ENCODE measurements at regions not wholly inside any gene's neighbourhood (a gene's known extent, or its start where the extent isn't known, plus 50 kb on each side); places are given as distances from the start of the nearest gene placed in this dataset.
"Not testable (repeated sequence)": the region's sequence is repeated elsewhere in the genome, so short reads cannot be mapped to it uniquely, and the experiment has no call there.

DNA sequence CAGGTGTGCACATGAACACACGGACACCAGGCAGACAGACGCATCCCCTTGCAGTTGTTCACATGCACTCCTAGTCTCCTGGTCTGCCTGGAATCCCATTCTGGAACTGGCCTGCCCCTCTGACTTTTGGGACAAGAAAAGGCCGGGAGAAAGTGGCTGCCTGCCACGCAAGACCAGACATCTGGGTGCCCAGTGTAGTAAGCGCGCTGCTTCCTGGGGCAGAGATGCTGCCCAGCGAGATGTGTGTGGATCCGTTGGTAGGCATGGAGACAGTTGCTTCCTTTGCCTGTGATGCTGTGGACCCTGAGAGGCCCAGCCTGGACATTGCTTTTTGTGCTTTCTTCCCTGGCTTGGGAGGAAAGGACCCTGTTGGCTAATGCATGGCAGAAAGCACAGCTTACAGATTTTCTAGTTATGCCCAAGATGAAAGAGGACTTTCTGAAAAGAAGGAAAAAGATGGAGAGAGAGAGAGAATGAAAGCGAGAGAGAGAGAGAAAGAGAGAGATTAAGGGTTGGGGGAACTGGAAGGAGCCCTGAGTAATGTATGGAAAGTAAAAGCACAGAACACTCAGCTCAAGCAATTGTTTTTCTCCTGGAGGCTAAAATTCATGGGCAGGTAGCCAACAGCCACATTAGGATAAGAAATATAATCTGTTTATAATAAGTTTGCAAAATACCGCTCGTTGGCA lies 235.3 kb downstream of the BCL2L11 start:
- not testable (repeated sequence) for DNase-seq

DNA sequence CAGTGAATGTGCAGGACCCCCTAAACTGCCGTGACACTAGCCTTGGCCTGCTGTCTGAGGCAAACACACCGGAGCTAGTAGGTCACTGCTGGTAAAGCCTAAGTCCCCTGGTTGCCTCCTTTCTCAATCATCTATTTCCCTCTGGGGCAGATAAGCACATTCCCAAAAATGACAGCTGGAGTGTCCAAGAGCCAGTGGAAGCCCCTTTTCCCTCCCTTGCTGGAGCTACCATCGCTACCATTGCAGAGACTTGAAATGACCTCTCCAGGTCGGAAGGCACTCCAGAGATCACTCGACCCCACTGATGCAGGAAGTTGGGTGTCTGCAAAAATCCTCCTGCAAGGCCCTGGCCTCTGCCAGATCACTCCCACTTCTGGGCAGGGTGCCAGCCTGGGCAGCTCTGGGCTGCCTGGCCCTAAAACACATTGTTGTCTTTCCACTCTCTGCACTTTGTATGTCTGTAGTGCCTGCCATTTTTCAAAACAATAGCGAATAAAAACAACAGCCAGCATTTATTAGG lies 235.9 kb downstream of the BCL2L11 start:
- DNase-seq: not testable (repeated sequence)

GRCh38 chr2:111365986-111366640 lies 245.4 kb downstream of the BCL2L11 start:
- DNase-seq: not testable (repeated sequence)

DNA sequence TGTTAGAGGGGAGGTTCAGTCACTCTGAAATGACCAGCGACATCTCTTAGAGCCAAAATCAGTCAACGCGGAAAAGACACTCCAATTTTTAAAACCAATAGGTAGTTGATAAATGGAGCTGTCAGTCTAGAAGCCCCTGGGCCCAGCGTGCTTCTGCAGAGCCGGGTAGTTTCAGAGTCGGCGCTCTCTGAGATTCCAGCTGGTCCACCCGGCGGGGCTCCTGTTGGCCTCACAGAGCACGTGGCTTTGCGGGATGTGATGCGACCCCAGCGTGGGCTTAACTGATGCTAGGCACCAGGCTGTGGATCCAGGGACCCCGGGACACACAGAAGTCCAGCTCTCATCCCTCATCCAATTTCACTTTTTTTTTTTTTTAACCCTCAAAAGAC lies 245.9 kb downstream of the BCL2L11 start:
- DNase-seq: not testable (repeated sequence)

- not testable (repeated sequence) for DNase-seq
These were observed 246.4 kb downstream of the BCL2L11 start for GRCh38 chr2:111367080-111367479.

GRCh38 chr2:111367871-111368270 lies 247.2 kb downstream of the BCL2L11 start:
- DNase-seq: not testable (repeated sequence)

GRCh38 chr2:111368288-111368687 lies 247.6 kb downstream of the BCL2L11 start:
- DNase-seq: not testable (repeated sequence)

DNA sequence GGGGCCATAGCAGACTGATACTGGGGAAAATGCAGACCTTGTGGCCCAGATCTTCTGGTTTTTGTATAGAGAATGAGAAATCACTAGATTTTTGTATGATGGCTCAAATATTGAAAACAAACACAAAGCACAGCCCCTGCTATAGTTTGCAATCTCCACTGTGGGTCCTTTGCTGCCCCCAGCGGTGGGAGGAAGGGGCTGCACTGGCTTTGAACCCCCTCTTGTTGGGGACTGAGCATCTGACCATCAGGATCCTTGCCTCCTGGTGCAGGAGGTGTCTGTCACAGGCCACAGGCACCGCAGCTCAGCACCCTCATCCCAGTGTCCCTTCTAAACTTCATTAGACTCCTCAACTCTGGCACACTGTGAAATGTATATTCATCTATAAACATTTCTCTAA lies 252.3 kb downstream of the BCL2L11 start:
- not testable (repeated sequence) for DNase-seq

DNA sequence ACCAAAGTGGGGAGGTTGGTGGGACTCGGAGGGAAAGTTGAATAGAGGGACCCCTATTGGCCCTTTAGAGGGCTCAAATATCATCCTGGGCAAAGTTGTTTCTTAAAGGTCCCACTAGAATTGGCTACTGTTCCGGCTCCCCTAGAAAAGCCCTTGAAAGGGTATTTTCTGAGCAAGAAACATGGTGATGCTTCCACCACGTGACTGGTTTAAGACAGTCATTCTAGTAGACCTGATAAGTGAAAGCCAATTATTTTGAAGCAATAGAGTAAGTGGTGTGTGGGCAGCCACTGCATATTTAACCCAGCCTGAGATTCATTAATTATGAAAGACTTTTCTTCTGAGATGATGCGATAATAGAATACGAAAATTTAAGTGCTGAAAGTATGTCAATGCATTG lies 253.3 kb downstream of the BCL2L11 start:
- not testable (repeated sequence) for DNase-seq

- DNase-seq: not testable (repeated sequence)
These were observed 254.0 kb downstream of the BCL2L11 start for GRCh38 chr2:111374734-111375133.

DNA sequence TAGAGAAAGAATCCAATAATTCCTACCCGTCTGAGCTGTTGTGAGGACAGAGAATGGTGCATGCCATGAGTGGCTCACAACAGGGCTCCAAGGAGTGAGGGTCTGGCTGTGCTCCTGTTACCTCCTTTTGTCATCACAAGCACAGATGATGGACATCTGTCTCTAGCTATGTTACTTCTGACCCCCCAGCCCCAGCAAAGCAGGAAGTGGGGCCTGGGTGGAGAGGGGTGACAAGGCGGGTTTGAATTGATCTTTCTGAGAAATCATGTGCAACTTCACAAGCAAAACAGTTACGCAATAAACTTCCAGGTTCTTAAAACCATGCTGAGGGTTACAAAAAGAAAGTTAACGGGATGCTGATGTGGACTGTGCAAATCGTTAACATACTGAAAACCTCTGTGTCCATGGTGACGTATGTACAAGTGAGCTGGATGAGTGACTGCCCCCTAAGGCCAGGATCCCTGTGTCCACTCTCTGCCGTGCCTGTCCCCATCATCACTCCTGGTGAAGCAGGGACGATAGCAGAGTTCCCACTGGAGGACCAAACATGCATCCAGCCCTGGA lies 254.7 kb downstream of the BCL2L11 start:
- not testable (repeated sequence) for DNase-seq

DNA sequence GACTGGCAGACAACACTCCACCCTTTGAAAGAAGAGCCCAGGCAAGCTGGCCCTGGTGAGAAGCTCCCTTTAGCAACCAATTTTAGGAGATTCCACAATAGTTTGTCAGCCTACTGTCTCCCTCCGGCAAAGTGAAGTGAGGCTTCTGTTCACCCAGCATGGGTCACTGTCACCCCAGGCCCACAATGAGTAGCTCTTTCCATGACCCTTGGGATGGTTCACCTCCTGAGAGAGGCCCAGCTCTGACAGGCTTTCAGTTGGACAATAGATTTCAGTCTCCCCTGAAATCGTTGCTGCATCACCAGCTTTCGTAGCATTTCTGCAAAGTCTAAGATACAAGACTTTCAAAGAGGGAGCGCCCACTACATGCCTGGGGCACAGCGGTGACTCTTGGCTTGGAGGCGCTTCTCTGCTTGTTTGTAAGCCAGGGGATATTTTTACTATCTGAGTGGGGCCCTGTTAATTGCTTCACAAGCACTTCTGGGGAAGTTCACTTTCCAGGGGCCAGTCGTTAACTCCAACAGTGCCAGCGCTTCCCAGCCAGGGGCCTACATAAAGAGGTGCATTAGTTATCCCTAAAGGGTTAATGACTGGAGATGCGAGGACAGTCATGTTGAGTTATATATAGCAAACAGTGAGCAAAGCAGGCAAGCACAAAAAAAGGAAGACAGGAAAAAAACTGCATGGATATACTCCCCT lies 255.7 kb downstream of the BCL2L11 start:
- DNase-seq: not testable (repeated sequence)

DNA sequence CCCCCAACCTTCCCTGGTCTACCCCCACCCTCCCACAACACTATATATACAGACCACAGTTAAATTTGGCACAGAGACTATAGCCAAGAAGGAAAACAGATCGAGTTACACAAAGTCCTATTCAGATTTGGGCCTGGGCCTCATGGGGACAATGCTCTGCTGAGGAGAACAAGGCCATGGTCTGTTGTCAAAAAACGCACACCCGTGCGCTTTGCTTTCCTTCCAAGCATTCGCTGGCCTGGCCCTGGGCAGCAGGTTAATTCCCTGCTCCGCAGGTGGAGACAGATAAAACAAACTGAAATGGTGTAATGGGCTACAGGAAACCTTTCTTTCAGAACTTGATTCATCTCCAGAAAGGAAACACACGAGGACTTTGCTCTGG lies 256.2 kb downstream of the BCL2L11 start:
- DNase-seq: not testable (repeated sequence)

- not testable (repeated sequence) for DNase-seq
These were observed 256.8 kb downstream of the BCL2L11 start for GRCh38 chr2:111377386-111377959.

DNA sequence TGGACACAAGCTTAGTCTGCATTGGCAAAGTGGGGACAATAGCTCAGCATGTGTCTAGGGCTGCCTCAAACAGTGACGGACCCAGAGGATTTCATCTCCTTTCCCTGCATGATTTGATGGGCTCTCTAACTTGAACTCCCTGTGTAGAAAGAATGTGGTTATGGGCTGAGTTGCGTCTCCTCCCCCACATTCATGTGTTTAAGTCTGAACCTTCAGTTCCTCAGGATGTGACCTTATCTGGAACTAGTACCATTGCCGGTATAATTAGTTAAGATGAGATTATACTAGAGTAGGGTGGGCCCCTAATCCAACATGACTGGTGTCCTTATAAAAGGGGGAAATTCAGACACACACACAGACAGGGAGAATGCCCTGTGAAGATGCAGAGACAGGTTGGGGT lies 257.6 kb downstream of the BCL2L11 start:
- DNase-seq: not testable (repeated sequence)

GRCh38 chr2:111380733-111381439 lies 260.2 kb downstream of the BCL2L11 start:
- not testable (repeated sequence) for DNase-seq

DNA sequence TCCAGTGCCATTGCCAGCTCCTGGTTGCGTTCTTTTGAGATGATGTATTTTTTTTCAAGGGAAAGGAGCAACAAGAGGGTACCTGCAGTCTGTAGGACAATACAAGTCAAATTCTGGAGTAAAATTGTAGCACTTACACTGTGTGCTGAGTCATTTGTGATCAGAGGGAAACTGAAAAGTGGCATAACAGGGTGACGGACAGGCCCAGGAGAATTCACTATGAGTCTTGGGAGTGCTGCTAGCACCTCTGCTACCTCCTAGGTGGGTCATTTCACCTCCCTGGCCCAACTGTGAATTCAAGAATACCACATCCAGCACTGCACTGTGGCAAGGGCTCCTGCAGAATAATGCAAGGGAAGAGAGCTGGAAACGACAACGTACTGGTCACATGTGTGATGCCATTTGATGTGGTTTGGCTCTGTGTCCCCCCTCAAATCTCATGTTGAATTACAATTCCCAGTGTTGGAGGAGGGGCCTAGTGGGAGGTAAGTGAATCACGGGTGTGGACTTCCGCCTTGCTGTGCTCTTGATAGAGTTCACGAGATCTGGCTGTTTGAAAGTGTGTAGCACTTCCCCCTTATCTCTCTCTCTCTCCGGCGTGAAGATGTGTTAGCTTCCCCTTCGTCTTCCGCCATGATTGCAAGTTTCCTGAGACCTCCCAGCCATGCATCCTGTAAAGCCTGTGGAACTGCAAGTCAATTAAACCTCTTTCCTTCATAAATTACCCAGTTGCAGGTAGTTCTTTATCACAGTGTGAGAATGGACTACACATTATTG lies 261.0 kb downstream of the BCL2L11 start:
- not testable (repeated sequence) for DNase-seq

GRCh38 chr2:111382507-111382906 lies 261.8 kb downstream of the BCL2L11 start:
- not testable (repeated sequence) for DNase-seq

DNA sequence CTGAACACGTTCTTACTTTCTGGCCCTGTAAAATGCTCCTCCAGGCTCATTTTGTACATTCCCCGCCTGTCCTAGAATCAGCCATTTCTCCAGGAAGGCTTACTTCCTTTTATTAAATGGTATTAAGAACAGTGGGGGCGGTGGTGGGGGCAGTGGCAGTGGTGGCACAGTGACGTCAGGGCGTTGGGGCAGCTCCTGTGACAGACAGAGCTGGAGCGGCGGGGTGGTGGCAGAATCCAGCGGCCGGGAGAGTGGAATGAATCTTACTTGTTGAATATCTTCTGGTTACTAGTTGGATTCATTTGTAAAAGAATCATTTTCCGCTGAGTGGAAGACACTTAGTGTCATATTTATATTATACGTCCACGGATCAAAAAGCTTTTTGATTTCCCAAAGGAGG lies 262.6 kb downstream of the BCL2L11 start:
- not testable (repeated sequence) for DNase-seq
